A549 (cell line): ENCODE measurements at regions not wholly inside any gene's neighbourhood (a gene's known extent, or its start where the extent isn't known, plus 50 kb on each side); places are given as distances from the start of the nearest gene placed in this dataset.

ENCODE experiments used
- ATAC-seq, 2 experiments: fragments of 200-7000 bp in 1 of 2; fragments of >200 bp in 1 of 2; cut with Nextera tagmentation in 1 of 2; cut with Tn5 transposase in 1 of 2; 3 replicates each; pipeline versions ENCODE4 v1.8.0 to v1.9.1; 2018 to 2020; ENCODE audit warnings: mild to moderate bottlenecking in 1 of 2, moderate library complexity in 1 of 2
- CTCF ChIA-PET: fragments of 300-600 bp; sonication (Branson Sonifier 250); formaldehyde crosslinking; extraction: SDS; loops from one replicate; lab custom pipeline; 2021; ENCODE audit warnings: antibody characterized with exemption, inconsistent platforms; lab: Yijun Ruan, JAX
- POLR2A ChIA-PET: fragments of 350-600 bp; formaldehyde crosslinking; extraction: SDS; loops from one replicate; lab custom pipeline; 2021; ENCODE audit warnings: antibody characterized with exemption, inconsistent platforms; lab: Yijun Ruan, JAX
- DNase-seq, 2 experiments: peaks; one replicate each; pipeline versions ENCODE4 v3.0.0 to v3.0.0-alpha.2; 2011 to 2016; ENCODE audit warnings: low read depth in 1 of 2, low spot score in 1 of 2
- FAIRE-seq: peaks from 2 replicates; lab custom pipeline; 2011; peaks lifted over from hg19 to GRCh38; lab: Jason Lieb, UNC
- H3K27ac ChIP-seq, 2 experiments: fragments of >200 bp; sonication (Bioruptor Twin); formaldehyde crosslinking; 3 replicates each; pipeline ENCODE4 v1.5.1; 2016 to 2017
- H3K4me1 ChIP-seq: fragments of >200 bp; sonication (Bioruptor Twin); formaldehyde crosslinking; 3 replicates; pipeline ENCODE4 v1.6.1; 2016
- H3K4me2 ChIP-seq: fragments of >200 bp; sonication (Bioruptor Twin); formaldehyde crosslinking; 3 replicates; pipeline ENCODE4 v1.6.1; 2016
- H3K4me3 ChIP-seq: fragments of >200 bp; sonication (Bioruptor Twin); formaldehyde crosslinking; 3 replicates; pipeline ENCODE4 v1.5.1; 2016
- H3K9me3 ChIP-seq: fragments of >200 bp; sonication (Bioruptor Twin); formaldehyde crosslinking; 3 replicates; pipeline ENCODE4 v1.6.1; 2016
- BHLHE40 ChIP-seq: IDR thresholded peaks from 2 replicates; pipeline ENCODE4 v1.6.1; 2012; ENCODE audit warnings: low read depth, low read length, inconsistent platforms
- CBX2 ChIP-seq: fragments of 200-600 bp; sonication (generic); IDR thresholded peaks from 2 replicates; pipeline ENCODE4 v1.6.1; 2016; ENCODE audit warnings: low read depth, mild to moderate bottlenecking, borderline replicate concordance
- CBX8 ChIP-seq: fragments of 200-600 bp; sonication (generic); IDR thresholded peaks from 2 replicates; pipeline ENCODE4 v1.6.1; 2016
- EHF ChIP-seq: fragments of 250-450 bp; sonication (Bioruptor Pico); IDR thresholded peaks from 2 replicates; pipeline ENCODE4 v1.5.0; 2020; ENCODE audit warnings: mild to moderate bottlenecking
- EP300 ChIP-seq, 2 experiments: fragments of >200 bp; sonication (Bioruptor Twin); formaldehyde crosslinking; IDR thresholded peaks; 2 replicates in 1 of 2; 3 replicates in 1 of 2; pipeline ENCODE4 v1.6.1; 2016 to 2017
- ESRRA ChIP-seq: fragments of 150-350 bp; IDR thresholded peaks from 2 replicates; pipeline ENCODE4 v1.6.1; 2014; ENCODE audit warnings: mild to moderate bottlenecking, low read length, borderline replicate concordance
- FOSB ChIP-seq: fragments of 250-450 bp; sonication (Bioruptor Pico); IDR thresholded peaks from 2 replicates; pipeline ENCODE4 v1.5.0; 2020; ENCODE audit warnings: mild to moderate bottlenecking, moderate library complexity
- FOSL2 ChIP-seq, 2 experiments: fragments of 450-650 bp in 1 of 2; fragments of >200 bp in 1 of 2; sonication (Bioruptor Twin) in 1 of 2; formaldehyde crosslinking; IDR thresholded peaks; 2 replicates each; pipeline versions ENCODE4 v1.5.0 to v1.6.1; 2016 to 2020; ENCODE audit warnings: mild to moderate bottlenecking in 1 of 2, moderate library complexity in 1 of 2
- GATA3 ChIP-seq: IDR thresholded peaks from 2 replicates; pipeline ENCODE4 v1.6.1; 2012; ENCODE audit warnings: borderline replicate concordance
- KDM1A ChIP-seq: fragments of 200-600 bp; sonication (generic); IDR thresholded peaks from 2 replicates; pipeline ENCODE4 v1.6.1; 2016; ENCODE audit warnings: low read depth, mild to moderate bottlenecking
- MAFK ChIP-seq: fragments of 450-650 bp; IDR thresholded peaks from 2 replicates; pipeline ENCODE4 v1.6.1; 2014; ENCODE audit not compliant: partially characterized antibody
- MAZ ChIP-seq: fragments of 150-350 bp; IDR thresholded peaks from 2 replicates; pipeline ENCODE4 v1.6.1; 2014; ENCODE audit warnings: antibody characterized with exemption, low read depth, low read length, borderline replicate concordance
- MYC ChIP-seq: IDR thresholded peaks from 2 replicates; pipeline ENCODE4 v1.6.1; 2012; ENCODE audit warnings: mild to moderate bottlenecking, inconsistent platforms, low read length, improper control_type of control experiment, borderline replicate concordance
- NPAS2 ChIP-seq: fragments of 250-450 bp; sonication (Bioruptor Pico); IDR thresholded peaks from 2 replicates; pipeline ENCODE4 v1.8.0; 2022; ENCODE audit warnings: mild to moderate bottlenecking, moderate library complexity, borderline replicate concordance
- POLR2AphosphoS2 ChIP-seq: conservative IDR thresholded peaks from 2 replicates; pipeline ENCODE4 v1.6.1; 2012; ENCODE audit warnings: low read length, improper control_type of control experiment, inconsistent platforms
- RARB ChIP-seq: fragments of 250-450 bp; sonication (Bioruptor Pico); IDR thresholded peaks from 2 replicates; pipeline ENCODE4 v1.8.0; 2021; ENCODE audit warnings: mild to moderate bottlenecking, moderate library complexity
- RCOR1 ChIP-seq: fragments of 150-350 bp; IDR thresholded peaks from 2 replicates; pipeline ENCODE4 v1.6.1; 2014; ENCODE audit warnings: antibody characterized with exemption, low read length, low read depth
- RFX5 ChIP-seq: fragments of 450-650 bp; IDR thresholded peaks from 2 replicates; pipeline ENCODE4 v1.7.1; 2014; ENCODE audit warnings: antibody characterized with exemption, mild to moderate bottlenecking, moderate library complexity
- SREBF2 ChIP-seq: fragments of 450-650 bp; IDR thresholded peaks from 2 replicates; pipeline ENCODE4 v1.6.1; 2014; ENCODE audit warnings: mild to moderate bottlenecking, moderate library complexity
- TFCP2L1 ChIP-seq: fragments of 250-450 bp; sonication (Bioruptor Pico); IDR thresholded peaks from 2 replicates; pipeline ENCODE4 v1.5.0; 2021; ENCODE audit warnings: mild to moderate bottlenecking
- ZNF302 ChIP-seq: fragments of 250-450 bp; sonication (Bioruptor Pico); IDR thresholded peaks from 2 replicates; pipeline ENCODE4 v1.9.0; 2021; ENCODE audit warnings: inconsistent platforms, mild to moderate bottlenecking, moderate library complexity
- WGBS: methylation state at CpG from one replicate; pipeline ENCODE4 v1.1.6; 2017; ENCODE audit errors: missing lambda C conversion rate; 5-methylcytosine and 5-hydroxymethylcytosine counted together
- TF ChIP-seq, protein P1 (sequence below): fragments of 250-450 bp; sonication (Bioruptor Pico); IDR thresholded peaks from 2 replicates; pipeline ENCODE4 v1.5.0; 2021; ENCODE audit warnings: mild to moderate bottlenecking, moderate library complexity, borderline replicate concordance
- TF ChIP-seq, protein P2 (sequence below): fragments of >200 bp; sonication (Bioruptor Twin); formaldehyde crosslinking; IDR thresholded peaks from 2 replicates; pipeline ENCODE4 v1.6.1; 2016
- TF ChIP-seq, protein P3 (sequence below): fragments of >200 bp; sonication (Bioruptor Twin); formaldehyde crosslinking; IDR thresholded peaks from 3 replicates; pipeline ENCODE4 v1.5.1; 2016
- TF ChIP-seq, protein P4 (sequence below): IDR thresholded peaks from 2 replicates; pipeline ENCODE4 v1.6.1; 2012
- TF ChIP-seq, protein P5 (sequence below): fragments of 450-650 bp; IDR thresholded peaks from 2 replicates; pipeline ENCODE4 v1.6.1; 2014; ENCODE audit warnings: antibody characterized with exemption

DNA sequence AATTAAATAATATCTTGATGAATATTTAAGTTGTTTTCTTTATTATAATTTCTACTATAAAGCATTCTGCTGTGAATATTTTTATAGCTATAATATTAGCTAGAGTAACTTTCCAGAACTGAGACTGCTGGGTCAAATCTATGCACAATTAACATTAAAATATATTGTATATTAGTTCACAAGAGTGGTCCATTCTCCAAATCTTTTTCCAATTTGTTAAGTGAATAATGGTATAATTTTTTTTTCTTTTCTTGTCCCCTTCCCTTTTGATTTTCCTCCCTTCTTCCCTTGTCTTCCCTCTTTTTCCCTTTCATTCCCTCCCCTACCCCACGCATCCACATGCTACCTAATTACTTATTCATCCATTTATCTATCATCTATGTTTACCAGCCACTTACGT lies 977.5 kb downstream of the TUSC7 start:
- Histone ChIP-seq H3K4me2 (no peak overlapping the region), H3K4me1 (no peaks in the 10 kb centered on the region), H3K4me3 (no peak overlapping the region), H3K27ac (no peak overlapping the region), H3K9me3 (no peaks in the 10 kb centered on the region)
- ChIA-PET CTCF (no interaction called here), POLR2A (no interaction called here)
- no peak for TF ChIP-seq RARB (CRISPR knock-in tag)
- TF ChIP-seq NPAS2 = no peak
- no peak for TF ChIP-seq BHLHE40
- TF ChIP-seq EHF = no peak
- TF ChIP-seq, protein P1, sequence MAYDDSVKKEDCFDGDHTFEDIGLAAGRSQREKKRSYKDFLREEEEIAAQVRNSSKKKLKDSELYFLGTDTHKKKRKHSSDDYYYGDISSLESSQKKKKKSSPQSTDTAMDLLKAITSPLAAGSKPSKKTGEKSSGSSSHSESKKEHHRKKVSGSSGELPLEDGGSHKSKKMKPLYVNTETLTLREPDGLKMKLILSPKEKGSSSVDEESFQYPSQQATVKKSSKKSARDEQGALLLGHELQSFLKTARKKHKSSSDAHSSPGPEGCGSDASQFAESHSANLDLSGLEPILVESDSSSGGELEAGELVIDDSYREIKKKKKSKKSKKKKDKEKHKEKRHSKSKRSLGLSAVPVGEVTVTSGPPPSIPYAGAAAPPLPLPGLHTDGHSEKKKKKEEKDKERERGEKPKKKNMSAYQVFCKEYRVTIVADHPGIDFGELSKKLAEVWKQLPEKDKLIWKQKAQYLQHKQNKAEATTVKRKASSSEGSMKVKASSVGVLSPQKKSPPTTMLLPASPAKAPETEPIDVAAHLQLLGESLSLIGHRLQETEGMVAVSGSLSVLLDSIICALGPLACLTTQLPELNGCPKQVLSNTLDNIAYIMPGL = no peak
- TF ChIP-seq, protein P2, sequence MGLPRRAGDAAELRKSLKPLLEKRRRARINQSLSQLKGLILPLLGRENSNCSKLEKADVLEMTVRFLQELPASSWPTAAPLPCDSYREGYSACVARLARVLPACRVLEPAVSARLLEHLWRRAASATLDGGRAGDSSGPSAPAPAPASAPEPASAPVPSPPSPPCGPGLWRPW = no peak
- TF ChIP-seq RFX5 = no peak
- TF ChIP-seq MAFK = no peak
- TF ChIP-seq, protein P3, sequence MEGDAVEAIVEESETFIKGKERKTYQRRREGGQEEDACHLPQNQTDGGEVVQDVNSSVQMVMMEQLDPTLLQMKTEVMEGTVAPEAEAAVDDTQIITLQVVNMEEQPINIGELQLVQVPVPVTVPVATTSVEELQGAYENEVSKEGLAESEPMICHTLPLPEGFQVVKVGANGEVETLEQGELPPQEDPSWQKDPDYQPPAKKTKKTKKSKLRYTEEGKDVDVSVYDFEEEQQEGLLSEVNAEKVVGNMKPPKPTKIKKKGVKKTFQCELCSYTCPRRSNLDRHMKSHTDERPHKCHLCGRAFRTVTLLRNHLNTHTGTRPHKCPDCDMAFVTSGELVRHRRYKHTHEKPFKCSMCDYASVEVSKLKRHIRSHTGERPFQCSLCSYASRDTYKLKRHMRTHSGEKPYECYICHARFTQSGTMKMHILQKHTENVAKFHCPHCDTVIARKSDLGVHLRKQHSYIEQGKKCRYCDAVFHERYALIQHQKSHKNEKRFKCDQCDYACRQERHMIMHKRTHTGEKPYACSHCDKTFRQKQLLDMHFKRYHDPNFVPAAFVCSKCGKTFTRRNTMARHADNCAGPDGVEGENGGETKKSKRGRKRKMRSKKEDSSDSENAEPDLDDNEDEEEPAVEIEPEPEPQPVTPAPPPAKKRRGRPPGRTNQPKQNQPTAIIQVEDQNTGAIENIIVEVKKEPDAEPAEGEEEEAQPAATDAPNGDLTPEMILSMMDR = no peak
- no peak for TF ChIP-seq ESRRA
- no peak for TF ChIP-seq MYC
- TF ChIP-seq CBX2 = no peak
- no peak for TF ChIP-seq MAZ
- TF ChIP-seq, protein P4, sequence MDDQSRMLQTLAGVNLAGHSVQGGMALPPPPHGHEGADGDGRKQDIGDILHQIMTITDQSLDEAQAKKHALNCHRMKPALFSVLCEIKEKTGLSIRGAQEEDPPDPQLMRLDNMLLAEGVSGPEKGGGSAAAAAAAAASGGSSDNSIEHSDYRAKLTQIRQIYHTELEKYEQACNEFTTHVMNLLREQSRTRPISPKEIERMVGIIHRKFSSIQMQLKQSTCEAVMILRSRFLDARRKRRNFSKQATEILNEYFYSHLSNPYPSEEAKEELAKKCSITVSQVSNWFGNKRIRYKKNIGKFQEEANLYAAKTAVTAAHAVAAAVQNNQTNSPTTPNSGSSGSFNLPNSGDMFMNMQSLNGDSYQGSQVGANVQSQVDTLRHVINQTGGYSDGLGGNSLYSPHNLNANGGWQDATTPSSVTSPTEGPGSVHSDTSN = no peak
- FAIRE-seq (no peak), ATAC-seq (no peak), DNase-seq (no peak)
- 57% methylated on average over 2 of the region's 2 CpGs for WGBS

- no peak overlapping the region for H3K4me2 ChIP-seq
- no peak for TF ChIP-seq FOSL2 (IDR thresholded peaks at IDR 0.05)
- TF ChIP-seq FOSL2 (CRISPR knock-in tag; IDR thresholded peaks at IDR 0.05) = no peak
- TF ChIP-seq, protein P2 = no peak
- TF ChIP-seq KDM1A = no peak
- no peak for TF ChIP-seq GATA3
- TF ChIP-seq, protein P5, sequence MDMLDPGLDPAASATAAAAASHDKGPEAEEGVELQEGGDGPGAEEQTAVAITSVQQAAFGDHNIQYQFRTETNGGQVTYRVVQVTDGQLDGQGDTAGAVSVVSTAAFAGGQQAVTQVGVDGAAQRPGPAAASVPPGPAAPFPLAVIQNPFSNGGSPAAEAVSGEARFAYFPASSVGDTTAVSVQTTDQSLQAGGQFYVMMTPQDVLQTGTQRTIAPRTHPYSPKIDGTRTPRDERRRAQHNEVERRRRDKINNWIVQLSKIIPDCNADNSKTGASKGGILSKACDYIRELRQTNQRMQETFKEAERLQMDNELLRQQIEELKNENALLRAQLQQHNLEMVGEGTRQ = no peak
- no peak for TF ChIP-seq SREBF2
- no peak for TF ChIP-seq RCOR1
- TF ChIP-seq EHF = no peak
- TF ChIP-seq, protein P1 = no peak
- no peak for TF ChIP-seq ZNF302 (CRISPR knock-in tag)
- no peak for TF ChIP-seq POLR2AphosphoS2
- TF ChIP-seq EP300 (IDR thresholded peaks at IDR 0.05) = no peak
- no peak for TF ChIP-seq CBX2
- no peak for TF ChIP-seq FOSB (CRISPR knock-in tag)
- TF ChIP-seq TFCP2L1 (CRISPR knock-in tag) = no peak
- TF ChIP-seq CBX8 = no peak
- H3K27ac ChIP-seq = no peak overlapping the region
- ChIA-PET POLR2A (no interaction called here), CTCF (no interaction called here)
- ATAC-seq = no peak
- no peak for FAIRE-seq
- DNase-seq = no peak
- H3K9me3 ChIP-seq = no peaks in the 10 kb centered on the region
- 63% methylated on average over 3 of the region's 3 CpGs for WGBS
- H3K4me3 ChIP-seq = no peak overlapping the region
- H3K4me1 ChIP-seq = no peaks in the 10 kb centered on the region
These were observed 979.0 kb downstream of the TUSC7 start for GRCh38 chr3:117688583-117688982.
